Suprapubic skin (tissue), 4 donors: ENCODE measurements at regions not wholly inside any gene's neighbourhood (a gene's known extent, or its start where the extent isn't known, plus 50 kb on each side); places are given as distances from the start of the nearest gene placed in this dataset.

Source experiments
- DNase-seq, 2 donors: peaks; one replicate each; pipeline ENCODE4 v3.0.0-alpha.2; 2019; ENCODE audit warnings: low spot score in 2 of 2
- H3K27ac ChIP-seq: fragments of 200-600 bp; sonication (generic); one replicate; pipeline ENCODE4 v1.5.1; 2019
- H3K27me3 ChIP-seq: fragments of 200-600 bp; sonication (generic); one replicate; pipeline ENCODE4 v1.5.1; 2019
- H3K36me3 ChIP-seq: fragments of 200-600 bp; sonication (generic); one replicate; pipeline ENCODE4 v1.5.1; 2019
- H3K4me1 ChIP-seq: fragments of 200-600 bp; sonication (generic); one replicate; pipeline ENCODE4 v1.5.1; 2019
- H3K4me3 ChIP-seq: fragments of 200-600 bp; sonication (generic); one replicate; pipeline ENCODE4 v1.5.1; 2019; ENCODE audit warnings: mild to moderate bottlenecking
- H3K9me3 ChIP-seq: fragments of 200-600 bp; sonication (generic); one replicate; pipeline ENCODE4 v1.5.1; 2019
- CTCF ChIP-seq, 2 donors: fragments of 200-600 bp in 1 of 2; fragments of 450-650 bp in 1 of 2; sonication (generic) in 1 of 2; IDR thresholded peaks; one replicate each; pipeline ENCODE4 v1.5.1; 2016 to 2019; ENCODE audit warnings: antibody characterized with exemption in 2 of 2, mild to moderate bottlenecking in 1 of 2, moderate library complexity in 1 of 2
- EP300 ChIP-seq: sonication (generic); formaldehyde crosslinking; IDR thresholded peaks from one replicate; pipeline ENCODE4 v1.6.1; 2017; ENCODE audit warnings: antibody characterized with exemption
- POLR2A ChIP-seq, 2 donors: fragments of 450-650 bp; IDR thresholded peaks; one replicate each; pipeline ENCODE4 v1.6.1; 2017; ENCODE audit warnings: antibody characterized with exemption in 2 of 2, mild to moderate bottlenecking in 2 of 2, moderate library complexity in 2 of 2
- POLR2AphosphoS5 ChIP-seq, 3 donors: sonication (generic); formaldehyde crosslinking; IDR thresholded peaks; one replicate each; pipeline ENCODE4 v1.6.1; 2017; ENCODE audit warnings: antibody characterized with exemption in 3 of 3
- WGBS: methylation state at CpG from one replicate; pipeline ENCODE4 v1.1.5; 2018; 5-methylcytosine and 5-hydroxymethylcytosine counted together

GRCh38 chr5:114243281-114243971 lies 118.4 kb upstream of the KCNN2 start:
- Histone ChIP-seq H3K36me3 (no peaks in the 10 kb centered on the region), H3K4me1 (no peaks in the 10 kb centered on the region), H3K27me3 (no peaks in the 10 kb centered on the region), H3K9me3 (no peaks in the 10 kb centered on the region), H3K27ac (no peak overlapping the region), H3K4me3 (no peak overlapping the region)
- DNase-seq: no peak
- WGBS: 75% methylated on average over 8 of the region's 8 CpGs
- TF ChIP-seq CTCF (IDR thresholded peaks at IDR 0.05) (no peak), EP300 (no peak), POLR2AphosphoS5 (IDR thresholded peaks at IDR 0.05) (no peak), POLR2A (IDR thresholded peaks at IDR 0.05) (no peak)

GRCh38 chr5:114243972-114244317 lies 117.9 kb upstream of the KCNN2 start:
- H3K4me3 ChIP-seq: no peak overlapping the region
- no peaks in the 10 kb centered on the region for H3K9me3 ChIP-seq
- H3K27me3 ChIP-seq: no peaks in the 10 kb centered on the region
- H3K36me3 ChIP-seq: no peaks in the 10 kb centered on the region
- H3K27ac ChIP-seq: no peak overlapping the region
- WGBS: 69% methylated on average over 1 of the region's 1 CpG
- TF ChIP-seq POLR2A (IDR thresholded peaks at IDR 0.05) (no peak), CTCF (IDR thresholded peaks at IDR 0.05) (no peak), EP300 (no peak), POLR2AphosphoS5 (IDR thresholded peaks at IDR 0.05) (no peak)
- no peak for DNase-seq
- H3K4me1 ChIP-seq: no peaks in the 10 kb centered on the region

- H3K36me3 ChIP-seq: no peaks in the 10 kb centered on the region
- DNase-seq: no peak
- H3K27me3 ChIP-seq: no peaks in the 10 kb centered on the region
- H3K27ac ChIP-seq: no peak overlapping the region
- H3K4me3 ChIP-seq: no peak overlapping the region
- no peaks in the 10 kb centered on the region for H3K9me3 ChIP-seq
- no peak for TF ChIP-seq POLR2A (IDR thresholded peaks at IDR 0.05)
- TF ChIP-seq CTCF (IDR thresholded peaks at IDR 0.05): no peak
- TF ChIP-seq POLR2AphosphoS5 (IDR thresholded peaks at IDR 0.05): no peak
- TF ChIP-seq EP300: no peak
- 73% methylated on average over 2 of the region's 2 CpGs for WGBS
- H3K4me1 ChIP-seq: no peaks in the 10 kb centered on the region
Measured at GRCh38 chr5:114249823-114250222, 112.0 kb upstream of the KCNN2 start.

GRCh38 chr5:114250536-114250935 lies 111.3 kb upstream of the KCNN2 start:
- DNase-seq: no peak
- 85% methylated on average over 3 of the region's 3 CpGs for WGBS
- no peaks in the 10 kb centered on the region for H3K4me1 ChIP-seq
- H3K27me3 ChIP-seq: no peaks in the 10 kb centered on the region
- H3K27ac ChIP-seq: no peak overlapping the region
- H3K4me3 ChIP-seq: no peak overlapping the region
- no peaks in the 10 kb centered on the region for H3K36me3 ChIP-seq
- H3K9me3 ChIP-seq: no peaks in the 10 kb centered on the region
- TF ChIP-seq POLR2A (IDR thresholded peaks at IDR 0.05): no peak
- no peak for TF ChIP-seq EP300
- no peak for TF ChIP-seq POLR2AphosphoS5 (IDR thresholded peaks at IDR 0.05)
- TF ChIP-seq CTCF (IDR thresholded peaks at IDR 0.05): no peak

GRCh38 chr5:114252226-114252625 lies 109.6 kb upstream of the KCNN2 start:
- Histone ChIP-seq H3K27me3 (no peaks in the 10 kb centered on the region), H3K36me3 (no peaks in the 10 kb centered on the region), H3K4me3 (no peak overlapping the region), H3K9me3 (no peaks in the 10 kb centered on the region), H3K4me1 (no peaks in the 10 kb centered on the region), H3K27ac (no peak overlapping the region)
- TF ChIP-seq EP300 (no peak), POLR2A (IDR thresholded peaks at IDR 0.05) (no peak), CTCF (IDR thresholded peaks at IDR 0.05) (no peak), POLR2AphosphoS5 (IDR thresholded peaks at IDR 0.05) (no peak)
- no peak for DNase-seq
